ENCODE measurements at regions not wholly inside any gene's neighbourhood (a gene's known extent, or its start where the extent isn't known, plus 50 kb on each side); places are given as distances from the start of the nearest gene placed in this dataset.

DNA sequence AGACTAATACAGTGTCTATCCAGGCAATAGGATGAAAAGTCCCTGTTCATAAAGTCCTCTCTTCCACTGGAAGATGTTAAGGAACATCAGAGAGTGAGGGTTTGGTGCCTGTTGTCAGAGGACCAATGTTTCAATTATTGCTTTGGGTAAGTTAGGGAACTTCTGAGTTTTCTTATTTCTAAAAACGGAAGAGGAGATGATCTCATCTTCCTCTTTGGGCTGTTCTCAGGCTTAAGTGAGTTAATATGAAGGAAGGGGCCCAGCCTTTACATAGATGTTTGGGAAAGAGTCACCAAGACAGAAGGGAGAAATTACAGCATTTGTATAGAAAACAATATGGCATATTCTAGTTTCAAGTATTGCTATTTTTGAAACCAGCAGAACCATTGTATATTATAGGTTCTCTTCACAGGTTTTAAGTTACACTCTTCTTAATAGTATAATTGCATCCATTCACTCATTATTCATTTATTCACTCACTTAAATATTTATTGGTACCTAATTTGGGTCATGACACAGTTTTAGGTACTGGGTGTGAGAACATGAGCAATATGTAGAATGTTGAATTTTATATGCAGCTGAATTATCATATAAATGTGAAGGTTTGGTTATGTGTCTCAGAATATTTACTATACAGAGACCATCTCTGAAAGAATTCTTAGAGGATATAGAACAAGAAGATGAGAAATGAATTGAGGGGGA, 68.5 kb upstream of the LRIG3 start:
- Histone ChIP-seq H3K4me3 (replicated peaks in 1 of 2; ENCODE audit: low read depth in 1 of 2, low read length in 2 of 2) (no peak overlapping the region), H3K9me3 (ENCODE audit: control insufficient read depth in 1 of 2, insufficient read depth in 1 of 2, low read depth in 1 of 2, low read length in 2 of 2) (no peaks in the 10 kb centered on the region), H4K20me1 (ENCODE audit: insufficient read depth) (no peaks in the 10 kb centered on the region), H3K36me3 (ENCODE audit: control insufficient read depth in 1 of 2, insufficient read depth in 2 of 2, low read length in 2 of 2) (no peaks in the 10 kb centered on the region), H3K4me2 (ENCODE audit: low read length) (no peak overlapping the region), H3K27ac (ENCODE audit: low read depth, low read length) (no peak overlapping the region), H3K9ac (ENCODE audit: low read length) (no peak overlapping the region), H3K79me2 (ENCODE audit: insufficient read depth, low read length) (no peaks in the 10 kb centered on the region), H3K4me1 (ENCODE audit: control insufficient read depth in 1 of 2, insufficient read depth in 2 of 2, low read length in 2 of 2) (no peaks in the 10 kb centered on the region), H3K9me2 (ENCODE audit: insufficient read depth) (no peaks in the 10 kb centered on the region), H2AFZ (ENCODE audit: low read depth, low read length, poor library complexity, severe bottlenecking) (no peak overlapping the region), H3K27me3 (ENCODE audit: insufficient read depth, low read length) (no peaks in the 10 kb centered on the region)
- POLR2A ChIA-PET: no interaction called here
- ATAC-seq (no peak), DNase-seq (ENCODE audit: low read depth, low spot score) (no peak)
- CTCF ChIA-PET: no interaction called here
- TF ChIP-seq YY1 (IDR thresholded peaks at IDR 0.05; ENCODE audit: extremely low read depth, insufficient replicate concordance, low read depth, low read length) (no peak), ELF1 (IDR thresholded peaks at IDR 0.05; ENCODE audit: borderline replicate concordance, low read depth) (no peak), SRF (IDR thresholded peaks at IDR 0.05; ENCODE audit: low read depth) (no peak), CBX3 (IDR thresholded peaks at IDR 0.05; ENCODE audit: low read depth) (no peak), FOSL1 (IDR thresholded peaks at IDR 0.05; ENCODE audit: low read depth) (no peak), EZH2phosphoT487 (IDR thresholded peaks at IDR 0.05; ENCODE audit: borderline replicate concordance) (no peak), POLR2AphosphoS5 (IDR thresholded peaks at IDR 0.05; ENCODE audit: low read depth, low read length) (no peak), ZNF274 (IDR thresholded peaks at IDR 0.05; ENCODE audit: low read depth, low read length) (no peak), EGR1 (IDR thresholded peaks at IDR 0.05; ENCODE audit: low read depth) (no peak), SIN3A (IDR thresholded peaks at IDR 0.05; ENCODE audit: low read depth) (no peak), JUND (IDR thresholded peaks at IDR 0.05) (no peak), RAD21 (IDR thresholded peaks at IDR 0.05; ENCODE audit: low read depth) (no peak), POLR2A (IDR thresholded peaks at IDR 0.05; ENCODE audit: borderline replicate concordance, extremely low read depth, insufficient read depth, insufficient read length) (no peak)
- TF ChIP-seq, protein P1, sequence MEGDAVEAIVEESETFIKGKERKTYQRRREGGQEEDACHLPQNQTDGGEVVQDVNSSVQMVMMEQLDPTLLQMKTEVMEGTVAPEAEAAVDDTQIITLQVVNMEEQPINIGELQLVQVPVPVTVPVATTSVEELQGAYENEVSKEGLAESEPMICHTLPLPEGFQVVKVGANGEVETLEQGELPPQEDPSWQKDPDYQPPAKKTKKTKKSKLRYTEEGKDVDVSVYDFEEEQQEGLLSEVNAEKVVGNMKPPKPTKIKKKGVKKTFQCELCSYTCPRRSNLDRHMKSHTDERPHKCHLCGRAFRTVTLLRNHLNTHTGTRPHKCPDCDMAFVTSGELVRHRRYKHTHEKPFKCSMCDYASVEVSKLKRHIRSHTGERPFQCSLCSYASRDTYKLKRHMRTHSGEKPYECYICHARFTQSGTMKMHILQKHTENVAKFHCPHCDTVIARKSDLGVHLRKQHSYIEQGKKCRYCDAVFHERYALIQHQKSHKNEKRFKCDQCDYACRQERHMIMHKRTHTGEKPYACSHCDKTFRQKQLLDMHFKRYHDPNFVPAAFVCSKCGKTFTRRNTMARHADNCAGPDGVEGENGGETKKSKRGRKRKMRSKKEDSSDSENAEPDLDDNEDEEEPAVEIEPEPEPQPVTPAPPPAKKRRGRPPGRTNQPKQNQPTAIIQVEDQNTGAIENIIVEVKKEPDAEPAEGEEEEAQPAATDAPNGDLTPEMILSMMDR (IDR thresholded peaks at IDR 0.05 in 2 of 3, conservative IDR thresholded peaks at IDR 0.05 in 1 of 3; ENCODE audit: borderline replicate concordance in 1 of 3, insufficient read depth in 1 of 3, low read depth in 2 of 3, low read length in 2 of 3): no peak
- TF ChIP-seq, protein P2, sequence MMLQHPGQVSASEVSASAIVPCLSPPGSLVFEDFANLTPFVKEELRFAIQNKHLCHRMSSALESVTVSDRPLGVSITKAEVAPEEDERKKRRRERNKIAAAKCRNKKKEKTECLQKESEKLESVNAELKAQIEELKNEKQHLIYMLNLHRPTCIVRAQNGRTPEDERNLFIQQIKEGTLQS (IDR thresholded peaks at IDR 0.05): no peak
- TF ChIP-seq, protein P3, sequence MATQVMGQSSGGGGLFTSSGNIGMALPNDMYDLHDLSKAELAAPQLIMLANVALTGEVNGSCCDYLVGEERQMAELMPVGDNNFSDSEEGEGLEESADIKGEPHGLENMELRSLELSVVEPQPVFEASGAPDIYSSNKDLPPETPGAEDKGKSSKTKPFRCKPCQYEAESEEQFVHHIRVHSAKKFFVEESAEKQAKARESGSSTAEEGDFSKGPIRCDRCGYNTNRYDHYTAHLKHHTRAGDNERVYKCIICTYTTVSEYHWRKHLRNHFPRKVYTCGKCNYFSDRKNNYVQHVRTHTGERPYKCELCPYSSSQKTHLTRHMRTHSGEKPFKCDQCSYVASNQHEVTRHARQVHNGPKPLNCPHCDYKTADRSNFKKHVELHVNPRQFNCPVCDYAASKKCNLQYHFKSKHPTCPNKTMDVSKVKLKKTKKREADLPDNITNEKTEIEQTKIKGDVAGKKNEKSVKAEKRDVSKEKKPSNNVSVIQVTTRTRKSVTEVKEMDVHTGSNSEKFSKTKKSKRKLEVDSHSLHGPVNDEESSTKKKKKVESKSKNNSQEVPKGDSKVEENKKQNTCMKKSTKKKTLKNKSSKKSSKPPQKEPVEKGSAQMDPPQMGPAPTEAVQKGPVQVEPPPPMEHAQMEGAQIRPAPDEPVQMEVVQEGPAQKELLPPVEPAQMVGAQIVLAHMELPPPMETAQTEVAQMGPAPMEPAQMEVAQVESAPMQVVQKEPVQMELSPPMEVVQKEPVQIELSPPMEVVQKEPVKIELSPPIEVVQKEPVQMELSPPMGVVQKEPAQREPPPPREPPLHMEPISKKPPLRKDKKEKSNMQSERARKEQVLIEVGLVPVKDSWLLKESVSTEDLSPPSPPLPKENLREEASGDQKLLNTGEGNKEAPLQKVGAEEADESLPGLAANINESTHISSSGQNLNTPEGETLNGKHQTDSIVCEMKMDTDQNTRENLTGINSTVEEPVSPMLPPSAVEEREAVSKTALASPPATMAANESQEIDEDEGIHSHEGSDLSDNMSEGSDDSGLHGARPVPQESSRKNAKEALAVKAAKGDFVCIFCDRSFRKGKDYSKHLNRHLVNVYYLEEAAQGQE (IDR thresholded peaks at IDR 0.05; ENCODE audit: low read depth): no peak
- TF ChIP-seq, protein P4, sequence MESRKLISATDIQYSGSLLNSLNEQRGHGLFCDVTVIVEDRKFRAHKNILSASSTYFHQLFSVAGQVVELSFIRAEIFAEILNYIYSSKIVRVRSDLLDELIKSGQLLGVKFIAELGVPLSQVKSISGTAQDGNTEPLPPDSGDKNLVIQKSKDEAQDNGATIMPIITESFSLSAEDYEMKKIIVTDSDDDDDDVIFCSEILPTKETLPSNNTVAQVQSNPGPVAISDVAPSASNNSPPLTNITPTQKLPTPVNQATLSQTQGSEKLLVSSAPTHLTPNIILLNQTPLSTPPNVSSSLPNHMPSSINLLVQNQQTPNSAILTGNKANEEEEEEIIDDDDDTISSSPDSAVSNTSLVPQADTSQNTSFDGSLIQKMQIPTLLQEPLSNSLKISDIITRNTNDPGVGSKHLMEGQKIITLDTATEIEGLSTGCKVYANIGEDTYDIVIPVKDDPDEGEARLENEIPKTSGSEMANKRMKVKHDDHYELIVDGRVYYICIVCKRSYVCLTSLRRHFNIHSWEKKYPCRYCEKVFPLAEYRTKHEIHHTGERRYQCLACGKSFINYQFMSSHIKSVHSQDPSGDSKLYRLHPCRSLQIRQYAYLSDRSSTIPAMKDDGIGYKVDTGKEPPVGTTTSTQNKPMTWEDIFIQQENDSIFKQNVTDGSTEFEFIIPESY (IDR thresholded peaks at IDR 0.05; ENCODE audit: extremely low read depth, insufficient replicate concordance, low read length): no peak
- TF ChIP-seq, protein P5, sequence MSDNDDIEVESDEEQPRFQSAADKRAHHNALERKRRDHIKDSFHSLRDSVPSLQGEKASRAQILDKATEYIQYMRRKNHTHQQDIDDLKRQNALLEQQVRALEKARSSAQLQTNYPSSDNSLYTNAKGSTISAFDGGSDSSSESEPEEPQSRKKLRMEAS (IDR thresholded peaks at IDR 0.05): no peak
- intact Hi-C loops (cut with micrococcal nuclease): no loop called here
- no TSS peak for BruUV-seq (replicated peaks)
- RAD21 ChIA-PET (ENCODE audit: low non-redundant PET in 1 of 2, low total read pairs in 2 of 2, uncharacterized antibody in 2 of 2, unreplicated experiment in 2 of 2): no interaction called here
